ENCODE measurements at regions not wholly inside any gene's neighbourhood (a gene's known extent, or its start where the extent isn't known, plus 50 kb on each side); places are given as distances from the start of the nearest gene placed in this dataset.

DNA sequence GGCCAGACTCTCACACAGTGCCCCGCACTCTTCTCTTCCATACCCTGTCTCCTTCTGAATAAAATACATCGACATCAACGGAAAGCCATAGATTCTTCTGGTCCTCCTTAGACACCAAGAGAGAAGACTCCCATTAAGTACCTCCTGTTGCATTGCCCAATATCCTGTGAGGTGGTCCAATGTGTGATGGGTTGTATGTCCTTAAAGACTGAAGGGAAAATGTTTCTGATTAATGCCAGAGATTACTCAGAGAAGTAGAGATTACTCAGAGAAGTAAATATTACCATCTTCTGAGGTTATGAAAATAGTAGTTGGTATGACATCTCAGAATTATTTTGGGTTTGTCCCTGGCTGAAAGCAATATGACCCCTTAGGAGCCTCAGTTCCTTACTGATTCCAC lies 60.8 kb upstream of the GALNT15 start:
- Mint-ChIP-seq H3K27ac (ENCODE audit: unreplicated experiment) (no peak overlapping the region), H3K36me3 (ENCODE audit: low read depth, unreplicated experiment) (peaks cover 4% of the 10 kb centered on the region), H3K9me3 (ENCODE audit: unreplicated experiment) (no peaks in the 10 kb centered on the region), H3K4me3 (ENCODE audit: unreplicated experiment) (no peak overlapping the region), H3K4me1 (ENCODE audit: unreplicated experiment) (peaks cover 15% of the 10 kb centered on the region), H3K27me3 (ENCODE audit: unreplicated experiment) (peaks cover 5% of the 10 kb centered on the region)
- TF ChIP-seq, protein P1, sequence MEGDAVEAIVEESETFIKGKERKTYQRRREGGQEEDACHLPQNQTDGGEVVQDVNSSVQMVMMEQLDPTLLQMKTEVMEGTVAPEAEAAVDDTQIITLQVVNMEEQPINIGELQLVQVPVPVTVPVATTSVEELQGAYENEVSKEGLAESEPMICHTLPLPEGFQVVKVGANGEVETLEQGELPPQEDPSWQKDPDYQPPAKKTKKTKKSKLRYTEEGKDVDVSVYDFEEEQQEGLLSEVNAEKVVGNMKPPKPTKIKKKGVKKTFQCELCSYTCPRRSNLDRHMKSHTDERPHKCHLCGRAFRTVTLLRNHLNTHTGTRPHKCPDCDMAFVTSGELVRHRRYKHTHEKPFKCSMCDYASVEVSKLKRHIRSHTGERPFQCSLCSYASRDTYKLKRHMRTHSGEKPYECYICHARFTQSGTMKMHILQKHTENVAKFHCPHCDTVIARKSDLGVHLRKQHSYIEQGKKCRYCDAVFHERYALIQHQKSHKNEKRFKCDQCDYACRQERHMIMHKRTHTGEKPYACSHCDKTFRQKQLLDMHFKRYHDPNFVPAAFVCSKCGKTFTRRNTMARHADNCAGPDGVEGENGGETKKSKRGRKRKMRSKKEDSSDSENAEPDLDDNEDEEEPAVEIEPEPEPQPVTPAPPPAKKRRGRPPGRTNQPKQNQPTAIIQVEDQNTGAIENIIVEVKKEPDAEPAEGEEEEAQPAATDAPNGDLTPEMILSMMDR (IDR thresholded peaks at IDR 0.05; ENCODE audit: unreplicated experiment): no peak
- DNase-seq (ENCODE audit: low spot score): no peak

DNA sequence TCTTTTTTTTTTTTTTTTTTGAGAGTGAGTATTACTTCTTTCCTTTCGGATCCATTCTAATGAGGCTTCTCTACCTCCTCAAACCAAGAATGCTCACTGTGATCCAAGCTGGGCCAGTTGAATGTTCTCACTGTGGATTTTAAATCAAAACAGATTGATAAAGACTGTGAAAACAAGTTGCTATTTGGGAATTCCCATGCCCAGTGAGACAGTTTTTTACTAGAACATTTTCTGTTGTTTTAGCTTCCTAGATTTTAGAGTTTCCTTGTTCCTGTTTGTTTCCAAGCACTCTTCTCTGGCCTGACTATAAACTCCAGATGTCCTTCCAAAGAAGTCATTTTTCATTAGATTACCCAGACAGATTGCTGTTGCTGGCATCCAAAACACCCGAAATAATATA lies 60.1 kb upstream of the GALNT15 start:
- peaks cover 13% of the 10 kb centered on the region for H3K4me1 Mint-ChIP-seq (ENCODE audit: unreplicated experiment)
- H3K27ac Mint-ChIP-seq (ENCODE audit: unreplicated experiment): no peak overlapping the region
- no peak for DNase-seq (ENCODE audit: low spot score)

DNA sequence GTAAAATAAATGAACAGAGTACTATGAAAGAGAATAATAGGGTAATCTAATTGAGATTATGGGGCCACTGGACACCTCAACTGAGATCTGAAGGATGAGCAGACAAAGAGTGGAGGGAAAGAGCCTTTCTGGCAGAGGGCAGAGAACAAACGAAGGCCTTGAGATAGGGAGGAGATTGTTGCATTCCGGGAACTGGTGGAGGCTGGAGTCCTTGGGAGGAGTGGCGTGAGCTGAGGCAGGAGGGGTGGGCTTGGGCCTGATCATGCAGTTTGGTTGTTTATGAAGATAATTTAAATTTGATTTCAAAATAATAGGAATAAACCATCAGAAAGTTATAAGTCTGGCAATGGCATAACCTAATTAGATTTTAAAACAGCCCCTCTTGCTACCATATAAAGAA lies 59.5 kb upstream of the GALNT15 start:
- Mint-ChIP-seq H3K36me3 (ENCODE audit: low read depth, unreplicated experiment) (peaks cover 4% of the 10 kb centered on the region), H3K27ac (ENCODE audit: unreplicated experiment) (no peak overlapping the region), H3K4me3 (ENCODE audit: unreplicated experiment) (no peak overlapping the region), H3K9me3 (ENCODE audit: unreplicated experiment) (no peaks in the 10 kb centered on the region), H3K4me1 (ENCODE audit: unreplicated experiment) (peaks cover 8% of the 10 kb centered on the region), H3K27me3 (ENCODE audit: unreplicated experiment) (peaks cover 5% of the 10 kb centered on the region)
- no peak for DNase-seq (ENCODE audit: low spot score)
- TF ChIP-seq, protein P1 (IDR thresholded peaks at IDR 0.05; ENCODE audit: unreplicated experiment): no peak

More for the DNA sequence above, 60.1 kb upstream of the GALNT15 start:
- TF ChIP-seq, protein P1 (IDR thresholded peaks at IDR 0.05; ENCODE audit: unreplicated experiment): no peak
- peaks cover 4% of the 10 kb centered on the region for H3K36me3 Mint-ChIP-seq (ENCODE audit: low read depth, unreplicated experiment)
- no peaks in the 10 kb centered on the region for H3K9me3 Mint-ChIP-seq (ENCODE audit: unreplicated experiment)
- H3K4me3 Mint-ChIP-seq (ENCODE audit: unreplicated experiment): no peak overlapping the region
- H3K27me3 Mint-ChIP-seq (ENCODE audit: unreplicated experiment): peaks cover 5% of the 10 kb centered on the region

DNA sequence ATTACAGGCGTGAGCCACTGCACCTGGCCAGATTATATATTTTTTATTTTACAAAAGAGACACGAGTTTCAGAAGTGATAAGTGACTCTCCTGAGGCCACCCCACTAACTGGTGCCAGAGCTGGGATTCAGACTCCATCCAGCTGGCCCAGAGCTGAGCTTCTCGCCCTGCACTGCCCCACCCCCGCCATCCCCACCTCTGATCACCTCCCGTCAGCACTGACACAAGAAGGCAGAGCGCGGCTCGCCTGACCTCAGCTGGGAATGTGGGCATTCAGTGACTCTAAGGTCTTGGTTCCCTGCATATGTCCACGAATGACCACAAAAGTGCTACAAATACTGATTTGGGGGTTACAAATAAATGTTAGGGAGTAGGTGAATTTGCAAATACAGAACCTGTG lies 56.1 kb upstream of the GALNT15 start:
- H3K4me1 Mint-ChIP-seq (ENCODE audit: unreplicated experiment): peaks cover 12% of the 10 kb centered on the region
- H3K4me3 Mint-ChIP-seq (ENCODE audit: unreplicated experiment): no peak overlapping the region
- H3K27me3 Mint-ChIP-seq (ENCODE audit: unreplicated experiment): peaks cover 5% of the 10 kb centered on the region
- TF ChIP-seq, protein P1 (IDR thresholded peaks at IDR 0.05; ENCODE audit: unreplicated experiment): no peak
- no peaks in the 10 kb centered on the region for H3K9me3 Mint-ChIP-seq (ENCODE audit: unreplicated experiment)
- H3K27ac Mint-ChIP-seq (ENCODE audit: unreplicated experiment): no peak overlapping the region
- H3K36me3 Mint-ChIP-seq (ENCODE audit: low read depth, unreplicated experiment): no peaks in the 10 kb centered on the region
- DNase-seq (ENCODE audit: low spot score): no peak

- TF ChIP-seq, protein P1 (IDR thresholded peaks at IDR 0.05; ENCODE audit: unreplicated experiment): no peak
- Mint-ChIP-seq H3K4me3 (ENCODE audit: unreplicated experiment) (no peak overlapping the region), H3K27ac (ENCODE audit: unreplicated experiment) (no peak overlapping the region), H3K27me3 (ENCODE audit: unreplicated experiment) (peaks cover 1% of the 10 kb centered on the region), H3K4me1 (ENCODE audit: unreplicated experiment) (peaks cover 8% of the 10 kb centered on the region), H3K9me3 (ENCODE audit: unreplicated experiment) (no peaks in the 10 kb centered on the region), H3K36me3 (ENCODE audit: low read depth, unreplicated experiment) (no peaks in the 10 kb centered on the region)
- no peak for DNase-seq (ENCODE audit: low spot score)
These were observed 54.6 kb upstream of the GALNT15 start for GRCh38 chr3:16119887-16120286.

Data from endothelial cell (in vitro differentiated cells).